AG10803 (cell line): ENCODE measurements at regions not wholly inside any gene's neighbourhood (a gene's known extent, or its start where the extent isn't known, plus 50 kb on each side); places are given as distances from the start of the nearest gene placed in this dataset.
"Not testable (repeated sequence)": the region's sequence is repeated elsewhere in the genome, so short reads cannot be mapped to it uniquely, and the experiment has no call there.

Experiments used
- DNase-seq: peaks from one replicate; pipeline ENCODE4 v3.0.0; 2010; ENCODE audit warnings: low read depth
- H3K4me3 ChIP-seq: 2 replicates; pipeline ENCODE4 v1.5.1; 2011; ENCODE audit warnings: mild to moderate bottlenecking, low read length, control low read depth
- TF ChIP-seq, protein P1 (sequence below): conservative IDR thresholded peaks from 2 replicates; pipeline ENCODE4 v1.5.1; 2011; ENCODE audit warnings: mild to moderate bottlenecking, low read length, control low read depth, inconsistent platforms

DNA sequence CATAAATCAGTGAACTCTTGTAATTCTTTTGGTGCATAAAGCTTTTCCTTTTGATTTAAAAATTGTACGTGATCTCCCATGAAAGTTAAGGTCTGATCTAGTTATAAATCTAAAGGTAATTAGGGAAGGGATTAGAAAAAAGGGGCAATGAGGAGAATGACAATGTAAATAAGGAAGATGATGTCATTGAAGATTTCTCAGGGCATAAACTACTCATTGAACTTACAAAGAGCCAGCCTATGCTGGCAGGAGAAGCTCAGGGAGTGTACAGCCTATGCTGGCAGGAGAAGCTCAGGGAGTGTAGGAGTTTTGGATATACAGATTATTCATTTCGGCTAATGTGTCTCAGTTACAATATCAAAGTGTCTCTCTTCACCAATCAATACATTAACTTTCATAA is 1533.5 kb upstream of the ADGRL3 start:
- no peak overlapping the region for H3K4me3 ChIP-seq
- DNase-seq, result no peak
- TF ChIP-seq, protein P1, sequence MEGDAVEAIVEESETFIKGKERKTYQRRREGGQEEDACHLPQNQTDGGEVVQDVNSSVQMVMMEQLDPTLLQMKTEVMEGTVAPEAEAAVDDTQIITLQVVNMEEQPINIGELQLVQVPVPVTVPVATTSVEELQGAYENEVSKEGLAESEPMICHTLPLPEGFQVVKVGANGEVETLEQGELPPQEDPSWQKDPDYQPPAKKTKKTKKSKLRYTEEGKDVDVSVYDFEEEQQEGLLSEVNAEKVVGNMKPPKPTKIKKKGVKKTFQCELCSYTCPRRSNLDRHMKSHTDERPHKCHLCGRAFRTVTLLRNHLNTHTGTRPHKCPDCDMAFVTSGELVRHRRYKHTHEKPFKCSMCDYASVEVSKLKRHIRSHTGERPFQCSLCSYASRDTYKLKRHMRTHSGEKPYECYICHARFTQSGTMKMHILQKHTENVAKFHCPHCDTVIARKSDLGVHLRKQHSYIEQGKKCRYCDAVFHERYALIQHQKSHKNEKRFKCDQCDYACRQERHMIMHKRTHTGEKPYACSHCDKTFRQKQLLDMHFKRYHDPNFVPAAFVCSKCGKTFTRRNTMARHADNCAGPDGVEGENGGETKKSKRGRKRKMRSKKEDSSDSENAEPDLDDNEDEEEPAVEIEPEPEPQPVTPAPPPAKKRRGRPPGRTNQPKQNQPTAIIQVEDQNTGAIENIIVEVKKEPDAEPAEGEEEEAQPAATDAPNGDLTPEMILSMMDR, result no peak

DNA sequence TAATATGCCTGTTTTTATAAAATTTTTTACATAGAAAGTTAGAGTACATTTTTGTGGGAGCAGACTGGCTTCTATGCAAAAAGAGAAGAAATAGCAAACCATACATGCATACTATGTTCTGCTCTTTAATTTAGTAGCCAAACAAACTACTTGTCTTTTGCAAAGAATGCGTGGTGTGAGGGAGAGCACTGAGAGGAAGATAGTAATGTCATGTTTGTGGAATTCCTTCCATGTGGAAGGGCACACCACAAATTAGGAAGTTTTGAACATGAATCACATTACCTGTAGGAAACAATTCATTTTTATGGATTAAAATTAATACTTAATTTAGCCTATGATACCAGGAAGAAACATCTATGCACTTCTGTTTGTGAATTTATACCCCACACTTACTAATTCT is 1529.1 kb upstream of the ADGRL3 start:
- DNase-seq, result no peak
- no peak overlapping the region for H3K4me3 ChIP-seq
- TF ChIP-seq, protein P1, result no peak

DNA sequence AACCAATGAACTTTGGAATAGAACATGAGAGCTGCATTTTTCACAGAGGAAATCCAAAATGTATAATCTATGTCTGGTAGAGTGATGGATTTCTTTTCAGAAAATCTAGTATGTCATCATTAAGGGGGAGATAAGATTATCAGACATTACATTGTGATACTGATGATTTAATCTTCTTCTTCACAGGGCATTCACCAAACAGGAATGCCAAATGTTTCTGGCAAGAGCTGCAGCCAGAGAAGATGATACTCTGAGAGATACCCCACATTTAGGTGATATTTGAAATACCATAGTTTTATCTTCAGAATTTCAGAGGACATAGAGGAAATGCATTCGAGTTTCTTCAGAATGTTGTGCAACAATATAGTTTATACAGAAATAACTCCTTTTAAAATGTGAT is 1523.7 kb upstream of the ADGRL3 start:
- no peak for DNase-seq
- H3K4me3 ChIP-seq, result no peak overlapping the region
- TF ChIP-seq, protein P1, result no peak

DNA sequence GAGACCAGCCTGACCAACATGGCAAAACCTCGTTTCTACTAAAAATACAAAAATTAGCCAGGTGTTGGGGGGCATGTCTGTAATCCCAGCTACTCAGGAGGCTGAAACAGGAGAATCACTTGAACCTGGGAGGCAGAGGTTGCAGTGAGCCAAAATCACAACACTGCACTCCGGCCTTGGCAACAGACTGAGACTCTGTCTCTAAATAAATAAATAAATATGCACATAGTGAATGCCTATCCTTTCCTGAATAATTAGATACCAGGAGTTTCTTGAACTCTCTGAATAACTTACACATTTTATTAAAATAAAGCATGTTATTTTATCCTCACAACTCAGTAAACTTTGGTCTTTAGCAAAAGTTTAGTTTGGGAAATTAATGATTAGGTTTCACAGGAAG is 1523.1 kb upstream of the ADGRL3 start:
- not testable (repeated sequence) for H3K4me3 ChIP-seq, DNase-seq

DNA sequence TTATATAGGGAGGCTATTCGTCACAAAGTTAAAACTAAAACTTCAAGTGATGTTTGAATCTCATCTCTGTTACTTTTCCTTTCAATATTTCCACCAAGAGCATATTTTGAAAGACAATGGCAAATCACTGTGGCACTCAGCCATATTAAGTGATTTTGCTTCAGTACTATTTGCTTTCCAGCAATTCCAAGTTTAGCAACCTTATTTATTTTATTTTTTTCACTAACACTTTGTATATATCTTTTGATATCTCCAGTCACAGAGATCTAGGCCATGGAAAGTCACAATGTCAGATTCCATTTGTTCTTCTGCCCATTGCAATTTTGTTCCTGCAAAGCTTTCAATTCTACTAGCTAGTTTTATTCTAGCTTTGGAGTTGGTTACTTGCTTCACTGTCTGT is 1514.5 kb upstream of the ADGRL3 start:
- H3K4me3 ChIP-seq, result no peak overlapping the region
- TF ChIP-seq, protein P1, result no peak
- no peak for DNase-seq

DNA sequence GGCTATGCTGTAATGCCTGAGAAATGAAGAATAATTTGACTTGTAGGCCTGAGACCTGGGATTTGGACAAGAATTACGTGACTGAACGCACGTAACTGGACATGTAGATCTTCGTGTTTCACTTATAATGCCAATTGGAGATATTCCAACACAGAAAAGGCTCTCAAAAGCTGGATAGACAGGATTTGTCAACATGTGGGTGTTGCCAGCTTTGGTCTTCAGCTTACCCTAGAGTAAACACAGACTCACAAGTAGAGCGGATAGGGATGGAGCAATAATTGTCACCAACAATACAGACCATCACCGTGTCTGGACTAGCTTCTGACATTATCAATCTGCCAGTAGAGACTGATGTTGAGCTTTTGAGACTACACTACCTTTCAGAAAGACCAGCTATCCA is 1511.0 kb upstream of the ADGRL3 start:
- no peak overlapping the region for H3K4me3 ChIP-seq
- DNase-seq, result no peak
- TF ChIP-seq, protein P1, result no peak

DNA sequence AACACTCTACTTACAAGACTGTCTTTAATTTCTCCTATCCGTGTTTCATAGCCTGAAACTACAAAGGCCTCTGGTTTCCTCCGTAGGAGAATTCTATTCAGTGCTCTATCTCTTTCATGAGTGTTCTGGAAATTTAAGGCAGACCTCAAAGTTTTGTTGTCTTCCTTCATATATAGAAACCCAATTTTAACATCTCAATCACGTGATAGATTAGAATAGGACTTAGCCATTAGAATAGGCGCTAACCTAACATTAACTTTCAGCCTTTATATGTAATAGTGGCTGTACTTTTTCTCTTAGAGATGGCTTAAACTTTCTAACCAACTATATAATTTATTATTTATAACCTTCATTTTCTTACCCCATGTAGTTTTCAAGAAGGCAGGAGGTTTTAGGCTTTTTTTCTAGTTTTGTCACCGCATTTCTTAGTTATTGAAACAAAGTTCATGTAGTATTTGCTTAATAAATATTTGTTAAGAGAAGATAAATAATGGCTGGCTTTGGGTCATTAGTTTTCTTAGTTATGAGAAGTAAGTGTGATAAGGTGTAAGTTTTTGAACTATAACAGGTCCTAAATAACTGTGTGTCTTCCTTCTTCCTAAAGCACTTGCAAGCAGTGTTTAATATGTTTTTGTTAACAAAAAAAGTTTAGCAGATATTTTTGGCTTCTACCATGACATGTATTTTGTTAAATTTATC is 1504.6 kb upstream of the ADGRL3 start:
- no peak overlapping the region for H3K4me3 ChIP-seq
- TF ChIP-seq, protein P1, result no peak
- no peak for DNase-seq
